PC-9 (cell line): ENCODE measurements at regions not wholly inside any gene's neighbourhood (a gene's known extent, or its start where the extent isn't known, plus 50 kb on each side); places are given as distances from the start of the nearest gene placed in this dataset.

Experiments
- BruUV-seq: library from RNA; stranded (reverse); fragments of 400-500 nt; replicated peaks from 2 replicates; lab custom pipeline; 2021; lab: Mats Ljungman, UMichigan
- CTCF ChIA-PET: fragments of 300-600 bp; sonication (Branson Sonifier 250); formaldehyde crosslinking; loops from one replicate; lab custom pipeline; 2022; ENCODE audit warnings: antibody characterized with exemption; lab: Charles Lee
- POLR2A ChIA-PET: fragments of 300-600 bp; sonication (Branson Sonifier 250); formaldehyde crosslinking; loops from one replicate; lab custom pipeline; 2022; ENCODE audit warnings: antibody characterized with exemption; ENCODE audit not compliant: unreplicated experiment; lab: Charles Lee
- DNase-seq, 2 experiments: peaks; one replicate each; pipeline versions ENCODE4 v3.0.0 to v3.0.0-alpha.2; 2015 to 2022; ENCODE audit warnings: mixed read lengths in 1 of 2
- H2AFZ ChIP-seq: fragments of 200-600 bp; sonication (generic); 2 replicates; pipeline ENCODE4 v1.8.1; 2017; ENCODE audit warnings: antibody characterized with exemption
- H3F3A ChIP-seq: fragments of 200-600 bp; sonication (generic); 2 replicates; pipeline ENCODE4 v1.8.1; 2017; ENCODE audit warnings: antibody characterized with exemption, mild to moderate bottlenecking, low read depth; ENCODE audit not compliant: insufficient read depth
- H3K27ac ChIP-seq: fragments of 200-600 bp; sonication (generic); 2 replicates; pipeline ENCODE4 v1.6.1; 2016; ENCODE audit warnings: mixed run types
- H3K27me3 ChIP-seq: fragments of 200-600 bp; sonication (generic); 2 replicates; pipeline ENCODE4 v1.6.1; 2016; ENCODE audit warnings: low read depth, mixed run types; ENCODE audit not compliant: insufficient read depth
- H3K36me3 ChIP-seq: fragments of 200-600 bp; sonication (generic); 2 replicates; pipeline ENCODE4 v1.6.1; 2016; ENCODE audit warnings: low read depth, mixed run types
- H3K4me1 ChIP-seq: fragments of 200-600 bp; sonication (generic); replicated peaks from 2 replicates; pipeline ENCODE4 v1.6.1; 2016; ENCODE audit warnings: mixed run types; ENCODE audit not compliant: insufficient read depth
- H3K4me2 ChIP-seq: fragments of 200-600 bp; sonication (generic); 2 replicates; pipeline ENCODE4 v1.6.1; 2017; ENCODE audit warnings: mixed run types
- H3K4me3 ChIP-seq: fragments of 200-600 bp; sonication (generic); 2 replicates; pipeline ENCODE4 v1.6.1; 2016; ENCODE audit warnings: mixed run types
- H3K79me2 ChIP-seq: fragments of 200-600 bp; sonication (generic); 2 replicates; pipeline ENCODE4 v1.6.1; 2017; ENCODE audit warnings: low read depth, mixed run types
- H3K9me2 ChIP-seq: fragments of 200-600 bp; sonication (generic); 2 replicates; pipeline ENCODE4 v1.8.1; 2017; ENCODE audit warnings: mild to moderate bottlenecking; ENCODE audit not compliant: insufficient read depth
- H3K9me3 ChIP-seq: fragments of 200-600 bp; sonication (generic); 2 replicates; pipeline ENCODE4 v1.8.1; 2016; ENCODE audit warnings: low read depth; ENCODE audit not compliant: insufficient read depth
- H4K20me1 ChIP-seq: fragments of 200-600 bp; sonication (generic); 2 replicates; pipeline ENCODE4 v1.8.1; 2017; ENCODE audit not compliant: insufficient read depth
- EZH2 ChIP-seq: fragments of 200-600 bp; sonication (generic); IDR thresholded peaks from 2 replicates; pipeline ENCODE4 v1.8.0; 2017; ENCODE audit warnings: antibody characterized with exemption, low read depth
- intact Hi-C: fragments of 100-400 bp; cut with micrococcal nuclease; formaldehyde crosslinking; loops from one replicate; pipeline ENCODE4 v1.10.0; 2022; ENCODE audit not compliant: unreplicated experiment
- TF ChIP-seq, protein P1 (sequence below): fragments of 200-600 bp; sonication (generic); conservative IDR thresholded peaks from 2 replicates; pipeline ENCODE4 v1.6.1; 2017; ENCODE audit warnings: mixed run types, antibody characterized with exemption, mild to moderate bottlenecking, moderate library complexity

DNA sequence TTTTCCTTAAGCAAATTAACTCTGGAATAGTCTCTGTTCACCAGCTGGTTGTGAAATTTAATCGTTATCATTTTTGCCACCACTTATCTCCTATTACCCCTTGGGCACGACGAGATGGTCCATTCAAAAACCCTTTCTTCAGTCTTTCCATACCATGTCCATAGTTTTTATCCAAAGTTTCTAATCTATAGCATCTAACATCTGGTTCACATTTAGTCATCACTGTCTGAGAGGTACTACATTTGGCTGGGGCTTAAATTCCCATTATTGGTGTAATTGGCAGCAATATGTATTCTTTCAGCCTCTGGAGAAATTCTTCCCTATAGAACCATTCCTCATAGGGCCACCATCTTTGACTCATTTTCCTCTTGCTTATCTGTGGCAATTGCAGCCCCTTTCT lies 163.5 kb downstream of the CCER1 start:
- H3K27me3 ChIP-seq: no peaks in the 10 kb centered on the region
- no peaks in the 10 kb centered on the region for H3K36me3 ChIP-seq
- H3K9me3 ChIP-seq: no peaks in the 10 kb centered on the region
- H3K4me2 ChIP-seq: no peak overlapping the region
- H3K9me2 ChIP-seq: peaks cover 4% of the 10 kb centered on the region; the same call in 1 of the 2 replicates
- no peaks in the 10 kb centered on the region for H3F3A ChIP-seq
- ChIA-PET CTCF (no interaction called here), POLR2A (no interaction called here)
- H3K4me3 ChIP-seq: no peak overlapping the region
- H2AFZ ChIP-seq: no peak overlapping the region; the same call in 1 of the 2 replicates
- H3K4me1 ChIP-seq: no peaks in the 10 kb centered on the region
- H3K79me2 ChIP-seq: no peaks in the 10 kb centered on the region
- intact Hi-C loops: no loop called here
- no TSS peak for BruUV-seq
- H3K27ac ChIP-seq: no peak overlapping the region
- H4K20me1 ChIP-seq: no peaks in the 10 kb centered on the region
- TF ChIP-seq EZH2: no peak
- TF ChIP-seq, protein P1, sequence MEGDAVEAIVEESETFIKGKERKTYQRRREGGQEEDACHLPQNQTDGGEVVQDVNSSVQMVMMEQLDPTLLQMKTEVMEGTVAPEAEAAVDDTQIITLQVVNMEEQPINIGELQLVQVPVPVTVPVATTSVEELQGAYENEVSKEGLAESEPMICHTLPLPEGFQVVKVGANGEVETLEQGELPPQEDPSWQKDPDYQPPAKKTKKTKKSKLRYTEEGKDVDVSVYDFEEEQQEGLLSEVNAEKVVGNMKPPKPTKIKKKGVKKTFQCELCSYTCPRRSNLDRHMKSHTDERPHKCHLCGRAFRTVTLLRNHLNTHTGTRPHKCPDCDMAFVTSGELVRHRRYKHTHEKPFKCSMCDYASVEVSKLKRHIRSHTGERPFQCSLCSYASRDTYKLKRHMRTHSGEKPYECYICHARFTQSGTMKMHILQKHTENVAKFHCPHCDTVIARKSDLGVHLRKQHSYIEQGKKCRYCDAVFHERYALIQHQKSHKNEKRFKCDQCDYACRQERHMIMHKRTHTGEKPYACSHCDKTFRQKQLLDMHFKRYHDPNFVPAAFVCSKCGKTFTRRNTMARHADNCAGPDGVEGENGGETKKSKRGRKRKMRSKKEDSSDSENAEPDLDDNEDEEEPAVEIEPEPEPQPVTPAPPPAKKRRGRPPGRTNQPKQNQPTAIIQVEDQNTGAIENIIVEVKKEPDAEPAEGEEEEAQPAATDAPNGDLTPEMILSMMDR: no peak
- DNase-seq: no peak

- BruUV-seq: no TSS peak
- Histone ChIP-seq H3K9me3 (no peaks in the 10 kb centered on the region), H3K27ac (no peak overlapping the region), H3K4me1 (no peaks in the 10 kb centered on the region), H3K4me2 (no peak overlapping the region), H3F3A (no peaks in the 10 kb centered on the region), H3K79me2 (no peaks in the 10 kb centered on the region), H4K20me1 (no peaks in the 10 kb centered on the region), H3K36me3 (no peaks in the 10 kb centered on the region), H3K4me3 (no peak overlapping the region), H3K9me2 (peaks cover 2% of the 10 kb centered on the region; the same call in 1 of the 2 replicates), H3K27me3 (no peaks in the 10 kb centered on the region), H2AFZ (peak overlapping the region; percentile 62)
- DNase-seq: no peak
- POLR2A ChIA-PET: no interaction called here
- intact Hi-C loops: no loop called here
- CTCF ChIA-PET: no interaction called here
- TF ChIP-seq, protein P1: no peak
- no peak for TF ChIP-seq EZH2
Measured at GRCh38 chr12:90790747-90791146, 164.2 kb downstream of the CCER1 start.

GRCh38 chr12:90773491-90773890 lies 181.5 kb downstream of the CCER1 start:
- H3K4me1 ChIP-seq: no peaks in the 10 kb centered on the region
- TF ChIP-seq, protein P1: no peak
- TF ChIP-seq EZH2: no peak
- no TSS peak for BruUV-seq
- H2AFZ ChIP-seq: no peak overlapping the region
- no peak overlapping the region for H3K4me3 ChIP-seq
- no peaks in the 10 kb centered on the region for H4K20me1 ChIP-seq
- intact Hi-C loops: no loop called here
- no peak overlapping the region for H3K27ac ChIP-seq
- no peaks in the 10 kb centered on the region for H3K9me2 ChIP-seq
- CTCF ChIA-PET: no interaction called here
- H3K79me2 ChIP-seq: no peaks in the 10 kb centered on the region
- H3K9me3 ChIP-seq: no peaks in the 10 kb centered on the region
- no peak overlapping the region for H3K4me2 ChIP-seq
- DNase-seq: no peak
- H3F3A ChIP-seq: no peaks in the 10 kb centered on the region
- H3K36me3 ChIP-seq: no peaks in the 10 kb centered on the region
- no peaks in the 10 kb centered on the region for H3K27me3 ChIP-seq
- POLR2A ChIA-PET: interaction anchor here (0.6 kb wide), 1 partner anchor 29 kb away, joined by 4 read pairs; no protein-coding TSS in a partner anchor
